Spleen (tissue), 7 donors: ENCODE measurements at regions not wholly inside any gene's neighbourhood (a gene's known extent, or its start where the extent isn't known, plus 50 kb on each side); places are given as distances from the start of the nearest gene placed in this dataset.
"Not testable (repeated sequence)": the region's sequence is repeated elsewhere in the genome, so short reads cannot be mapped to it uniquely, and the experiment has no call there.

Experiments used
- CTCF ChIP-seq, 11 experiments: fragments of 200-600 bp in 7 of 11; fragments of 450-650 bp in 4 of 11; sonication (generic) in 4 of 11; IDR thresholded peaks in 8 of 11; conservative IDR thresholded peaks in 3 of 11; 1 replicate in 7 of 11; 2 replicates in 4 of 11; pipeline versions ENCODE4 v1.4.0 to v1.8.0; 2016 to 2021; ENCODE audit warnings: antibody characterized with exemption in 11 of 11, inconsistent platforms in 4 of 11, mild to moderate bottlenecking in 1 of 11
- POLR2A ChIP-seq, 3 donors: fragments of 450-650 bp; IDR thresholded peaks; one replicate each; pipeline ENCODE4 v1.5.1; 2017; ENCODE audit warnings: antibody characterized with exemption in 3 of 3, mild to moderate bottlenecking in 1 of 3
- donor health status: DM: no; HTN: no; CAD: no; lungs with moderate emphysema.
- donor health status: DM: no; HTN: no; CAD: no.
- donor health status: DM: no; HTN: no; CAD: no.

GRCh38 chr2:111471791-111472530, 351.2 kb downstream of the BCL2L11 start:
- not testable (repeated sequence) for TF ChIP-seq CTCF (IDR thresholded peaks at IDR 0.05 in 8 of 11, conservative IDR thresholded peaks at IDR 0.05 in 3 of 11); POLR2A (IDR thresholded peaks at IDR 0.05)
